Smooth muscle cell (in vitro differentiated cells): ENCODE measurements at regions not wholly inside any gene's neighbourhood (a gene's known extent, or its start where the extent isn't known, plus 50 kb on each side); places are given as distances from the start of the nearest gene placed in this dataset.

Experiments
- DNase-seq: peaks from one replicate; lab custom pipeline; 2025; ENCODE audit not compliant: unreplicated experiment; lab: John Stamatoyannopoulos, UW
- H2AFZ ChIP-seq: fragments of 200-600 bp; sonication (generic); 2 replicates; pipeline ENCODE4 v1.6.0; 2016; ENCODE audit warnings: antibody characterized with exemption, low read depth, mild to moderate bottlenecking
- H3F3A ChIP-seq: fragments of 200-600 bp; sonication (generic); 2 replicates; pipeline ENCODE4 v1.6.0; 2017; ENCODE audit warnings: antibody characterized with exemption, low read depth
- H3K27ac ChIP-seq: fragments of 200-600 bp; sonication (generic); 2 replicates; pipeline ENCODE4 v1.5.1; 2016; ENCODE audit warnings: low read depth, mild to moderate bottlenecking
- H3K27me3 ChIP-seq: fragments of 200-600 bp; sonication (generic); 2 replicates; pipeline ENCODE4 v1.6.1; 2016; ENCODE audit warnings: low read depth, mild to moderate bottlenecking
- H3K36me3 ChIP-seq: fragments of 200-600 bp; sonication (generic); 2 replicates; pipeline ENCODE4 v1.5.1; 2016; ENCODE audit warnings: low read depth
- H3K4me1 ChIP-seq: fragments of 200-600 bp; sonication (generic); 2 replicates; pipeline ENCODE4 v1.5.1; 2016; ENCODE audit warnings: low read depth
- H3K4me2 ChIP-seq: fragments of 200-600 bp; sonication (generic); 2 replicates; pipeline ENCODE4 v1.6.0; 2016; ENCODE audit warnings: mild to moderate bottlenecking
- H3K4me3 ChIP-seq: fragments of 200-600 bp; sonication (generic); 2 replicates; pipeline ENCODE4 v1.5.1; 2016; ENCODE audit warnings: mild to moderate bottlenecking
- H3K79me2 ChIP-seq: fragments of 200-600 bp; sonication (generic); 2 replicates; pipeline ENCODE4 v1.6.0; 2016; ENCODE audit warnings: low read depth, mild to moderate bottlenecking
- H3K9ac ChIP-seq: fragments of 200-600 bp; sonication (generic); 2 replicates; pipeline ENCODE4 v1.6.0; 2016; ENCODE audit warnings: low read depth
- H3K9me3 ChIP-seq: fragments of 200-600 bp; sonication (generic); replicated peaks from 2 replicates; pipeline ENCODE4 v1.5.1; 2016; ENCODE audit warnings: low read depth
- H4K20me1 ChIP-seq: fragments of 200-600 bp; sonication (generic); 2 replicates; pipeline ENCODE4 v1.6.0; 2016; ENCODE audit warnings: low read depth
- WGBS: methylation state at CpG from one replicate; pipeline ENCODE4 v1.1.7; 2016; ENCODE audit warnings: low lambda C conversion rate; 5-methylcytosine and 5-hydroxymethylcytosine counted together
- TF ChIP-seq, protein P1 (sequence below): fragments of 200-600 bp; sonication (generic); IDR thresholded peaks from 2 replicates; pipeline ENCODE4 v1.5.1; 2017; ENCODE audit warnings: borderline replicate concordance, mild to moderate bottlenecking, antibody characterized with exemption; ENCODE audit not compliant: insufficient read depth, poor library complexity, severe bottlenecking

- Histone ChIP-seq H3K4me2 (no peak overlapping the region), H3K9ac (no peak overlapping the region), H3K9me3 (no peaks in the 10 kb centered on the region), H3K79me2 (no peaks in the 10 kb centered on the region), H3F3A (no peaks in the 10 kb centered on the region), H3K36me3 (no peaks in the 10 kb centered on the region), H3K27me3 (no peaks in the 10 kb centered on the region), H3K4me1 (no peaks in the 10 kb centered on the region), H2AFZ (no peak overlapping the region), H3K4me3 (no peak overlapping the region), H4K20me1 (no peaks in the 10 kb centered on the region), H3K27ac (no peak overlapping the region)
- 89% methylated on average over 3 of the region's 3 CpGs for whole genome bisulfite sequencing
- no peak for DNase-seq
- TF ChIP-seq, protein P1, sequence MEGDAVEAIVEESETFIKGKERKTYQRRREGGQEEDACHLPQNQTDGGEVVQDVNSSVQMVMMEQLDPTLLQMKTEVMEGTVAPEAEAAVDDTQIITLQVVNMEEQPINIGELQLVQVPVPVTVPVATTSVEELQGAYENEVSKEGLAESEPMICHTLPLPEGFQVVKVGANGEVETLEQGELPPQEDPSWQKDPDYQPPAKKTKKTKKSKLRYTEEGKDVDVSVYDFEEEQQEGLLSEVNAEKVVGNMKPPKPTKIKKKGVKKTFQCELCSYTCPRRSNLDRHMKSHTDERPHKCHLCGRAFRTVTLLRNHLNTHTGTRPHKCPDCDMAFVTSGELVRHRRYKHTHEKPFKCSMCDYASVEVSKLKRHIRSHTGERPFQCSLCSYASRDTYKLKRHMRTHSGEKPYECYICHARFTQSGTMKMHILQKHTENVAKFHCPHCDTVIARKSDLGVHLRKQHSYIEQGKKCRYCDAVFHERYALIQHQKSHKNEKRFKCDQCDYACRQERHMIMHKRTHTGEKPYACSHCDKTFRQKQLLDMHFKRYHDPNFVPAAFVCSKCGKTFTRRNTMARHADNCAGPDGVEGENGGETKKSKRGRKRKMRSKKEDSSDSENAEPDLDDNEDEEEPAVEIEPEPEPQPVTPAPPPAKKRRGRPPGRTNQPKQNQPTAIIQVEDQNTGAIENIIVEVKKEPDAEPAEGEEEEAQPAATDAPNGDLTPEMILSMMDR, result no peak
Observed at GRCh38 chr9:30970812-30971211, 1413.6 kb upstream of the ACO1 start.

DNA sequence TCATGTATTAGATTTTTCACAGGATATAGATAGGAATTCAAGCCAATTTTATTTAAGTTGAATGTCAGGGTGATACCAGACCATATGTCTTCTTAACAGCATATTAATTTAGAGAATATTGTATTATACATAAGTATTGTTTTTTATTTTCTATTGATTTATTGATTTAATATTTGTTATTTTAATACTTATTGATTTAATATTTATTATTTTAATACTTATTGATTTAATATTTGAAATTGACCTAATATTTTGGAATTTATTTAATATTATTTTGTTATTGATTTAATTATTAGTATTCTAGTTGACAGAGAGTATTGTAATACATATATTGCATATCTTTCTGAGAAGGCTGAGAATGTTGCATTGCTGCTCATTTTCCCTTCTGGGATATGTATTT, 1411.8 kb upstream of the ACO1 start:
- Histone ChIP-seq H4K20me1 (no peaks in the 10 kb centered on the region), H3K4me1 (no peaks in the 10 kb centered on the region), H3K4me3 (no peak overlapping the region), H3K4me2 (no peak overlapping the region), H3K79me2 (no peaks in the 10 kb centered on the region), H3K9me3 (no peaks in the 10 kb centered on the region), H2AFZ (no peak overlapping the region), H3K36me3 (no peaks in the 10 kb centered on the region), H3K27me3 (no peaks in the 10 kb centered on the region), H3K9ac (no peak overlapping the region), H3K27ac (no peak overlapping the region), H3F3A (no peaks in the 10 kb centered on the region)
- DNase-seq, result no peak
- TF ChIP-seq, protein P1, result no peak

GRCh38 chr9:30977965-30978364, 1406.5 kb upstream of the ACO1 start:
- Histone ChIP-seq H3K9ac (no peak overlapping the region), H3F3A (no peaks in the 10 kb centered on the region), H3K79me2 (no peaks in the 10 kb centered on the region), H3K9me3 (no peaks in the 10 kb centered on the region), H3K27ac (no peak overlapping the region), H3K36me3 (no peaks in the 10 kb centered on the region), H4K20me1 (no peaks in the 10 kb centered on the region), H2AFZ (no peak overlapping the region), H3K4me2 (no peak overlapping the region), H3K27me3 (no peaks in the 10 kb centered on the region), H3K4me1 (no peaks in the 10 kb centered on the region), H3K4me3 (no peak overlapping the region)
- TF ChIP-seq, protein P1, result no peak
- DNase-seq, result no peak
- WGBS, result 95% methylated on average over 1 of the region's 1 CpG

GRCh38 chr9:30982301-30982700, 1402.1 kb upstream of the ACO1 start:
- Histone ChIP-seq H3F3A (no peaks in the 10 kb centered on the region), H3K4me1 (no peaks in the 10 kb centered on the region), H3K27me3 (no peaks in the 10 kb centered on the region), H3K4me3 (no peak overlapping the region), H4K20me1 (no peaks in the 10 kb centered on the region), H3K9ac (no peak overlapping the region), H3K79me2 (no peaks in the 10 kb centered on the region), H3K9me3 (no peaks in the 10 kb centered on the region), H3K4me2 (no peak overlapping the region), H3K36me3 (no peaks in the 10 kb centered on the region), H2AFZ (no peak overlapping the region), H3K27ac (no peak overlapping the region)
- DNase-seq, result no peak
- 82% methylated on average over 3 of the region's 3 CpGs for WGBS
- TF ChIP-seq, protein P1, result no peak
